GM21515 (cell line): ENCODE measurements at regions not wholly inside any gene's neighbourhood (a gene's known extent, or its start where the extent isn't known, plus 50 kb on each side); places are given as distances from the start of the nearest gene placed in this dataset.

Experiments used
- ATAC-seq: cut with Tn5 transposase; IDR thresholded peaks from one replicate; pipeline ENCODE4 v1.9.1; 2021; ENCODE audit not compliant: unreplicated experiment

- no peak for ATAC-seq
Observed at GRCh38 chr18:76553715-76554546, 58.9 kb upstream of the ZNF516 start.

- no peak for ATAC-seq
Observed at GRCh38 chr18:76548541-76548940, 53.5 kb upstream of the ZNF516 start.

- ATAC-seq = no peak
Observed at GRCh38 chr18:76547296-76547695, 52.3 kb upstream of the ZNF516 start.

GRCh38 chr18:76546436-76546835 is 51.4 kb upstream of the ZNF516 start:
- ATAC-seq = no peak

- ATAC-seq = no peak
Observed at GRCh38 chr18:76546088-76546435, 51.0 kb upstream of the ZNF516 start.

- ATAC-seq = no peak
Observed at GRCh38 chr18:76545433-76546087, 50.5 kb upstream of the ZNF516 start.

- no peak for ATAC-seq
Observed at GRCh38 chr18:76544511-76545345, 49.7 kb upstream of the ZNF516 start.
